ENCODE measurements at regions not wholly inside any gene's neighbourhood (a gene's known extent, or its start where the extent isn't known, plus 50 kb on each side); places are given as distances from the start of the nearest gene placed in this dataset.

DNA sequence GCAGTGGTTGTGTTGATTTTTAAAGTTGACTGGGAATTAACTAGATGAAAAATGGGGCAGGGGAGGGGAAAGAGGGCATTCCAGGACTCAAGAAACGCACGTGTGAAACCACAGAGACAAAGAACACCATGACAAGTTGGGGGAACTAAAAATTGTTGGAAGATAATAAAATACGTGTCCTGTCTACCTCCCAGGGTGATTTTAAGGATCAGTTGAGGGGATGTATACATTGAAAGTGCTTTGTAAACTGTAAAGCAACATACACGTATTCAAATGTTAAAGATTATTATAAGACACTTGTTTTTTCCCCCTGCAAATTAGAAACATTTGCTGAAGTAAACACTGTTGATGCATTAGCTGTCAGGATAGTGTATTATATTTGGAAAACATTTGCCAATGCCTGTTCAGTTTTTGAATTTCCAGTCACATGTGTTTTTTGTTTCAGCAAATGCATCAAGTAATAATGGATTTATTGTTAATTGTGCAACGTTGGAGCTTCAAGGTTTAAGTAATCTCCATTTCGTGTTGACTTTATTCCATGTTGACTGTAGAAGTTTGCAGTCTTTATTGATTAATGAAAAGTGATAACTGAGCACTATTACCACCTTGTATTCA, 412.7 kb downstream of the ACTL7B start (continued):
- TF ChIP-seq ATF7 (IDR thresholded peaks at IDR 0.05) (no peak), ATF7 (CRISPR knock-in tag; IDR thresholded peaks at IDR 0.05) (no peak), MIER3 (CRISPR knock-in tag; IDR thresholded peaks at IDR 0.05; ENCODE audit: borderline replicate concordance) (no peak), ZNF550 (CRISPR knock-in tag; IDR thresholded peaks at IDR 0.05; ENCODE audit: borderline replicate concordance) (no peak), HOXD1 (CRISPR knock-in tag; IDR thresholded peaks at IDR 0.05) (peak; percentile 97), THRA (CRISPR knock-in tag; IDR thresholded peaks at IDR 0.05; ENCODE audit: borderline replicate concordance) (no peak), SRY (CRISPR knock-in tag; IDR thresholded peaks at IDR 0.05) (no peak), CCDC6 (CRISPR knock-in tag; IDR thresholded peaks at IDR 0.05) (no peak), NFATC3 (CRISPR knock-in tag; IDR thresholded peaks at IDR 0.05) (no peak), ZNF891 (CRISPR knock-in tag; IDR thresholded peaks at IDR 0.05) (no peak), KDM2A (CRISPR knock-in tag; IDR thresholded peaks at IDR 0.05; ENCODE audit: borderline replicate concordance, low read depth) (no peak), ZBTB33 (CRISPR knock-in tag; IDR thresholded peaks at IDR 0.05) (no peak), NR0B2 (CRISPR knock-in tag; IDR thresholded peaks at IDR 0.05) (no peak), HMG20B (CRISPR knock-in tag; conservative IDR thresholded peaks at IDR 0.05) (no peak), MZF1 (CRISPR knock-in tag; IDR thresholded peaks at IDR 0.05; ENCODE audit: borderline replicate concordance) (no peak)
- TF ChIP-seq, protein P1, sequence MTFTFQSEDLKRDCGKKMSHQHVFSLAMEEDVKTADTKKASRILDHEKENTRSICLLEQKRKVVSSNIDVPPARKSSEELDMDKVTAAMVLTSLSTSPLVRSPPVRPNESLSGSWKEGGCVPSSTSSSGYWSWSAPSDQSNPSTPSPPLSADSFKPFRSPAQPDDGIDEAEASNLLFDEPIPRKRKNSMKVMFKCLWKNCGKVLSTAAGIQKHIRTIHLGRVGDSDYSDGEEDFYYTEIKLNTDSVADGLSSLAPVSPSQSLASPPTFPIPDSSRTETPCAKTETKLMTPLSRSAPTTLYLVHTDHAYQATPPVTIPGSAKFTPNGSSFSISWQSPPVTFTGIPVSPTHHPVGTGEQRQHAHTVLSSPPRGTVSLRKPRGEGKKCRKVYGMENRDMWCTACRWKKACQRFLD (CRISPR knock-in tag; IDR thresholded peaks at IDR 0.05; ENCODE audit: borderline replicate concordance) = no peak
- TF ChIP-seq, protein P2, sequence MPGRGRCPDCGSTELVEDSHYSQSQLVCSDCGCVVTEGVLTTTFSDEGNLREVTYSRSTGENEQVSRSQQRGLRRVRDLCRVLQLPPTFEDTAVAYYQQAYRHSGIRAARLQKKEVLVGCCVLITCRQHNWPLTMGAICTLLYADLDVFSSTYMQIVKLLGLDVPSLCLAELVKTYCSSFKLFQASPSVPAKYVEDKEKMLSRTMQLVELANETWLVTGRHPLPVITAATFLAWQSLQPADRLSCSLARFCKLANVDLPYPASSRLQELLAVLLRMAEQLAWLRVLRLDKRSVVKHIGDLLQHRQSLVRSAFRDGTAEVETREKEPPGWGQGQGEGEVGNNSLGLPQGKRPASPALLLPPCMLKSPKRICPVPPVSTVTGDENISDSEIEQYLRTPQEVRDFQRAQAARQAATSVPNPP (CRISPR knock-in tag; IDR thresholded peaks at IDR 0.05) = no peak
- TF ChIP-seq, protein P3, sequence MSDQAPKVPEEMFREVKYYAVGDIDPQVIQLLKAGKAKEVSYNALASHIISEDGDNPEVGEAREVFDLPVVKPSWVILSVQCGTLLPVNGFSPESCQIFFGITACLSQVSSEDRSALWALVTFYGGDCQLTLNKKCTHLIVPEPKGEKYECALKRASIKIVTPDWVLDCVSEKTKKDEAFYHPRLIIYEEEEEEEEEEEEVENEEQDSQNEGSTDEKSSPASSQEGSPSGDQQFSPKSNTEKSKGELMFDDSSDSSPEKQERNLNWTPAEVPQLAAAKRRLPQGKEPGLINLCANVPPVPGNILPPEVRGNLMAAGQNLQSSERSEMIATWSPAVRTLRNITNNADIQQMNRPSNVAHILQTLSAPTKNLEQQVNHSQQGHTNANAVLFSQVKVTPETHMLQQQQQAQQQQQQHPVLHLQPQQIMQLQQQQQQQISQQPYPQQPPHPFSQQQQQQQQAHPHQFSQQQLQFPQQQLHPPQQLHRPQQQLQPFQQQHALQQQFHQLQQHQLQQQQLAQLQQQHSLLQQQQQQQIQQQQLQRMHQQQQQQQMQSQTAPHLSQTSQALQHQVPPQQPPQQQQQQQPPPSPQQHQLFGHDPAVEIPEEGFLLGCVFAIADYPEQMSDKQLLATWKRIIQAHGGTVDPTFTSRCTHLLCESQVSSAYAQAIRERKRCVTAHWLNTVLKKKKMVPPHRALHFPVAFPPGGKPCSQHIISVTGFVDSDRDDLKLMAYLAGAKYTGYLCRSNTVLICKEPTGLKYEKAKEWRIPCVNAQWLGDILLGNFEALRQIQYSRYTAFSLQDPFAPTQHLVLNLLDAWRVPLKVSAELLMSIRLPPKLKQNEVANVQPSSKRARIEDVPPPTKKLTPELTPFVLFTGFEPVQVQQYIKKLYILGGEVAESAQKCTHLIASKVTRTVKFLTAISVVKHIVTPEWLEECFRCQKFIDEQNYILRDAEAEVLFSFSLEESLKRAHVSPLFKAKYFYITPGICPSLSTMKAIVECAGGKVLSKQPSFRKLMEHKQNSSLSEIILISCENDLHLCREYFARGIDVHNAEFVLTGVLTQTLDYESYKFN (CRISPR knock-in tag; conservative IDR thresholded peaks at IDR 0.05) = peak; percentile 50; the same call in 1 of the 2 replicates

Measured in HepG2 (cell line).